HEK293 (cell line): ENCODE measurements at regions not wholly inside any gene's neighbourhood (a gene's known extent, or its start where the extent isn't known, plus 50 kb on each side); places are given as distances from the start of the nearest gene placed in this dataset.

ENCODE experiments used
- GLI2 ChIP-seq: fragments of 450-650 bp; formaldehyde crosslinking; IDR thresholded peaks from 2 replicates; pipeline ENCODE4; 2017; ENCODE audit warnings: missing biosample characterization, missing genetic modification characterization, low read depth, borderline replicate concordance
- ZBTB8A ChIP-seq: fragments of 450-650 bp; formaldehyde crosslinking; IDR thresholded peaks from 2 replicates; pipeline ENCODE4 v1.5.1; 2016; ENCODE audit warnings: missing biosample characterization, missing genetic modification characterization
- ZNF274 ChIP-seq, 2 experiments: fragments of 200-500 bp in 1 of 2; fragments of 450-650 bp in 1 of 2; sonication (Bioruptor generic) in 1 of 2; formaldehyde crosslinking in 1 of 2; IDR thresholded peaks; 2 replicates each; pipeline versions ENCODE4 v1.5.1 to v1.6.1; 2014 to 2016; ENCODE audit warnings: borderline replicate concordance in 1 of 2, inconsistent platforms in 1 of 2, low read length in 1 of 2, missing biosample characterization in 1 of 2, missing genetic modification characterization in 1 of 2
- ZNF433 ChIP-seq: fragments of 450-650 bp; formaldehyde crosslinking; IDR thresholded peaks from 2 replicates; pipeline ENCODE4 v1.5.1; 2016; ENCODE audit warnings: missing biosample characterization, missing genetic modification characterization, low read depth
- ZNF701 ChIP-seq: fragments of 450-650 bp; formaldehyde crosslinking; IDR thresholded peaks from 2 replicates; pipeline ENCODE4 v1.5.1; 2016; ENCODE audit warnings: missing biosample characterization, missing genetic modification characterization
- TF ChIP-seq, protein P1 (sequence below): fragments of 450-650 bp; formaldehyde crosslinking; IDR thresholded peaks from 2 replicates; pipeline ENCODE4 v1.5.1; 2016; ENCODE audit warnings: missing biosample characterization, missing genetic modification characterization
- TF ChIP-seq, protein P2 (sequence below): fragments of 450-650 bp; formaldehyde crosslinking; IDR thresholded peaks from 2 replicates; pipeline ENCODE4 v1.5.1; 2016; ENCODE audit warnings: missing biosample characterization, missing genetic modification characterization

DNA sequence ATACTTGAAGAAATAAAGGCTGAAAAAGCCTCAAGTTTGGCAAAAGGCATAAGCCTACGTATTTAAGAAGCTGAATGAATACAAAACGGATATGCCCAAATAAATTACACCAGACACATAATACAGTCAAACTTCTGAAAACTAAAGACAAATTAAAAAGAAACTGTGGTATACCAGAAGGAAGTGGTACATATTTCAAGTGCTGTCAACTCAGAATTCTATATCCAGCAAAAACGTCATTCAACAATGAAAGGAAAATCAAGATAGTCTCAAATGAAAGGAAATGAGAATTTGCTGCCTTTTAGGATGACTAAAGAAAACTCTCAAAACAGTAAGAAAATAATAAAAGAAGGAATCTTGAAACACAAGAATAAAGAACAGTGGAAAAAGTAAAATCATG is 69.5 kb downstream of the POLR1D start:
- TF ChIP-seq ZNF433 (tag by site-specific recombination) (no peak), ZNF701 (tag by site-specific recombination) (no peak), ZBTB8A (tag by site-specific recombination) (no peak), ZNF274 (IDR thresholded peaks at IDR 0.05; ENCODE audit: low read length) (no peak), ZNF274 (tag by site-specific recombination; IDR thresholded peaks at IDR 0.05; ENCODE audit: borderline replicate concordance) (no peak), GLI2 (no peak)
- TF ChIP-seq, protein P1, sequence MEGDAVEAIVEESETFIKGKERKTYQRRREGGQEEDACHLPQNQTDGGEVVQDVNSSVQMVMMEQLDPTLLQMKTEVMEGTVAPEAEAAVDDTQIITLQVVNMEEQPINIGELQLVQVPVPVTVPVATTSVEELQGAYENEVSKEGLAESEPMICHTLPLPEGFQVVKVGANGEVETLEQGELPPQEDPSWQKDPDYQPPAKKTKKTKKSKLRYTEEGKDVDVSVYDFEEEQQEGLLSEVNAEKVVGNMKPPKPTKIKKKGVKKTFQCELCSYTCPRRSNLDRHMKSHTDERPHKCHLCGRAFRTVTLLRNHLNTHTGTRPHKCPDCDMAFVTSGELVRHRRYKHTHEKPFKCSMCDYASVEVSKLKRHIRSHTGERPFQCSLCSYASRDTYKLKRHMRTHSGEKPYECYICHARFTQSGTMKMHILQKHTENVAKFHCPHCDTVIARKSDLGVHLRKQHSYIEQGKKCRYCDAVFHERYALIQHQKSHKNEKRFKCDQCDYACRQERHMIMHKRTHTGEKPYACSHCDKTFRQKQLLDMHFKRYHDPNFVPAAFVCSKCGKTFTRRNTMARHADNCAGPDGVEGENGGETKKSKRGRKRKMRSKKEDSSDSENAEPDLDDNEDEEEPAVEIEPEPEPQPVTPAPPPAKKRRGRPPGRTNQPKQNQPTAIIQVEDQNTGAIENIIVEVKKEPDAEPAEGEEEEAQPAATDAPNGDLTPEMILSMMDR (tag by site-specific recombination) = no peak
- TF ChIP-seq, protein P2, sequence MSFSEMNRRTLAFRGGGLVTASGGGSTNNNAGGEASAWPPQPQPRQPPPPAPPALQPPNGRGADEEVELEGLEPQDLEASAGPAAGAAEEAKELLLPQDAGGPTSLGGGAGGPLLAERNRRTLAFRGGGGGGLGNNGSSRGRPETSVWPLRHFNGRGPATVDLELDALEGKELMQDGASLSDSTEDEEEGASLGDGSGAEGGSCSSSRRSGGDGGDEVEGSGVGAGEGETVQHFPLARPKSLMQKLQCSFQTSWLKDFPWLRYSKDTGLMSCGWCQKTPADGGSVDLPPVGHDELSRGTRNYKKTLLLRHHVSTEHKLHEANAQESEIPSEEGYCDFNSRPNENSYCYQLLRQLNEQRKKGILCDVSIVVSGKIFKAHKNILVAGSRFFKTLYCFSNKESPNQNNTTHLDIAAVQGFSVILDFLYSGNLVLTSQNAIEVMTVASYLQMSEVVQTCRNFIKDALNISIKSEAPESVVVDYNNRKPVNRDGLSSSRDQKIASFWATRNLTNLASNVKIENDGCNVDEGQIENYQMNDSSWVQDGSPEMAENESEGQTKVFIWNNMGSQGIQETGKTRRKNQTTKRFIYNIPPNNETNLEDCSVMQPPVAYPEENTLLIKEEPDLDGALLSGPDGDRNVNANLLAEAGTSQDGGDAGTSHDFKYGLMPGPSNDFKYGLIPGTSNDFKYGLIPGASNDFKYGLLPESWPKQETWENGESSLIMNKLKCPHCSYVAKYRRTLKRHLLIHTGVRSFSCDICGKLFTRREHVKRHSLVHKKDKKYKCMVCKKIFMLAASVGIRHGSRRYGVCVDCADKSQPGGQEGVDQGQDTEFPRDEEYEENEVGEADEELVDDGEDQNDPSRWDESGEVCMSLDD (tag by site-specific recombination) = no peak
